DMS114 treated with DMSO at 0.1 percent for 48 hours (cell line): ENCODE measurements at regions not wholly inside any gene's neighbourhood (a gene's known extent, or its start where the extent isn't known, plus 50 kb on each side); places are given as distances from the start of the nearest gene placed in this dataset.
"Not testable (repeated sequence)": the region's sequence is repeated elsewhere in the genome, so short reads cannot be mapped to it uniquely, and the experiment has no call there.

Source experiments
- DNase-seq: peaks from one replicate; lab custom pipeline; 2025; ENCODE audit not compliant: unreplicated experiment; lab: John Stamatoyannopoulos, UW

DNA sequence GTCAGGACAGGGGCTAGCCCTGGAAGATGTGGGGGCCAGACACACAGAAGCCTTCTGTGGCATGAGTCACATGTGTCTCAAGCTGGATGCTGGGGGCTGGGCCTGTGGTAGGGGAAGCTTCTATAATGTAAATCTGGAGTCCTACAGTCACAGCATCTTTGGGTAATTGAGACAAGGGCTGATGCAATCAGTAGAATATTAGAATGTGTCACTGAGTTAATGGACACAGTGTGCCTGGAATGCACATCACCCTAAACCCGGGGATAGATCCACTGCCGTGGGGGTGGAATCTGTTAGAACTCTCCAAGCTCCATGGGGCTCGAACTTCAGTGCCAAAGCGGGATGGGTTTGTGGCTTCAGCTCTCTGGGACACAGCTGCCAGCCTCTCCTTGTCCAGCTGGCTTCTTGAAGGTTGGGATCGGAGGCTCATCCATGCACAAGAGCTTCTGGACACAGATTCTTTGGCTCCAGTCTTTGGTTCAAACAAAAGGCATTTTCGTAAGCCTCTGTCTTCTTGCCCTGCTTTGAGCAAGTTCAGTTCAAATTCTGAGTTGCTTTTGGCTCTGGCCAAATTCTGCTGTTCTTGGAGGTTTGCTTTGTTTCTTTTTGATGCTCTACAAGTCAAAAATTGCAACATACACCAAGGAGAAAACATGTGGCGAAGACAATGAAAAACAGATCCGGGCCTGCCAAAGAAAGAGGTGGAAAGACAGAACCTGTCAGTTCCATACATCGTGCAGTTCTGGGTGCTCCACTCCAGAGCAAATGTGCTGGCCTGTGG is 194.8 kb upstream of the ZNF32 start:
- DNase-seq = no peak

DNA sequence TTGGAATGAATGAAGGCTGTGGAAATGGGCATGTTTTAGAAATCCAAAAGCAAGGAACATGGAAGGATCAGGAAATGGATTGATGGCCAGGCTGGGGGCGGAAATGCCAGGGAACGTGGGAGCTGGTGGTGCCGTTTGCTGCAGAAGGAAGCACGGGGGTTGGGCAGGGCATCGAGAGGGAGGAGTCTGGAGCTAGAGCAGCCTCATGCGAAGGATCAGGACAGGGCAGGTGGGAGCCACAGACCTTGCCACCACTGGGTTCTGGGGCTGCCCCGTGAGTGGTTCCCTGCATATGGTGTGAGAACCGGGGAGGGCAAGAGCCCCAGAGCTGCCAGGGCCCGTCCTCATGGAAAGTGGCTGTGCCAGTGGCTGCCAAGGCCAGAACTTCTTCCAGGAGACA is 193.8 kb upstream of the ZNF32 start:
- no peak for DNase-seq

DNA sequence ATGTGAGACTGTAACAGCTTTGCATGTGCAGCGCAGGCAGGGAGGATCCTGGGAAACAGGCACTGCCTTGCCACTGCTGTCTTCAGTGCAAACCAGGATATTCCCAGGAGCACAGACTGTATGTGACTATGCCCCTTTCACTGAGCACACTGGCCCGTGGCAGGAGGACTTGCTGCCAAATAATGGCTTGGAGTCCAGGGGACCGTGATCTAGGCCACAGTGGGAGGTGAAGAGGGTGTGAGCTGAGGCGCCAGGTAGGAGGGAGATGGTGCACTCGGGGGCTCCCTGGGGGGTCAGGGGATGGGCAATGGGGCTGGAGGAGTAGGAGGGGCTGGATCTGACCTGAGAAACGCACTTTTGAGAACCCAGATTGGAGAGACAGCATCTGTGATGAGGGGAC is 193.4 kb upstream of the ZNF32 start:
- DNase-seq = no peak

DNA sequence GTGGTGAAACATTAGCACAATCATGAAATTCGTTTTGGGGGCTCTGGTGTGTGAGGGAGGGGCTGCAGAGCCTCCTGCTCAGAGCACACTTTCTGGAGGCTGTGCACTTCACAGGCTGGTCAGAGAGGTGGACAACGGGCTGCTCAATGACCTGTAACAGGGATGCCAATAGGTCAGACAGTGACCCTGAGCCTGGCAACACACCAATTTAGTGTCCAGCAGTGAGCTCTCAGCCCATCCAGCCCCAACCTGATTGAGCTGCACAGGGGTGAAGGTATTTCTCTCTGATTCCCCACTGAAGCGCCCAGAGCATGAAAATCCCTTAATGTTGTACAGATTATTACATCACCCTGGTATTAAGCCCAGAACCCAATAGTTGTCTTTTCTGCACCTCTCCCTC is 191.3 kb upstream of the ZNF32 start:
- DNase-seq = no peak

DNA sequence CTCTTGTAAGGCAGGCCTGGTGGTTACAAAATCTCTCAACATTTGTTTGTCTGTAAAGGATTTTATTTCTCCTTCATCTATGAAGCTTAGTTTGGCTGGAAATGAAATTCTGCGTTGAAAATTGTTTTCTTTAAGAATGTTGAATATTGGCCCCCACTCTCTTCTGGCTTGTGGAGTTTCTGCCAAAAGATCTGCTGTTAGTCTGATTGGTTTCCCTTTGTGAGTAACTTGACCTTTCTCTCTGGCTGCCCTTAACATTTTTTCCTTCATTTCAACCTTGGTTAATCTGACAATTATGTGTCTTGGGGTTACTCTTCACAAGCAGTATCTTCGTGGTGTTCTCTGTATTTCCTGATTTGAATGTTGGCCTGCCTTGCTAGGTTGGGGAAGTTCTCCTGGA is 186.1 kb upstream of the ZNF32 start:
- not testable (repeated sequence) for DNase-seq

DNA sequence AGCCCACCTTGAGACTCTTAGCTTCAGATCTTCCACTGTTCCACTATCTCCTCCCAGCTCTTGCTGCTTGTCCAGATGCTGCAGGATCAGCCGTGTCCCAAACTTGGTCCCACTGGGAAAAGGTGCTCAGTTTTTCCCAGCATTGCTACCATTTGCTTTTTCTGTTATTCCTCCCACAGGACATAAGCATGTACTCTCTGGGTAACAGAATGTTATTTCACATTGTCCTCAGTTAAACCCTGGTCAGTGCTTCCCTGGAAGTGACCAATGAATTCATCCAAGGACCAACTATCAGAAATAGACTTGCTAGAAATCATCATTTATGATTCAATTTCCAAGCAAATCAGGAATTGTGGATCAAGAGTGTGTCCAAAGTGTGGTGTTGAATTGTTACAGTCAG is 179.2 kb upstream of the ZNF32 start:
- DNase-seq = no peak

DNA sequence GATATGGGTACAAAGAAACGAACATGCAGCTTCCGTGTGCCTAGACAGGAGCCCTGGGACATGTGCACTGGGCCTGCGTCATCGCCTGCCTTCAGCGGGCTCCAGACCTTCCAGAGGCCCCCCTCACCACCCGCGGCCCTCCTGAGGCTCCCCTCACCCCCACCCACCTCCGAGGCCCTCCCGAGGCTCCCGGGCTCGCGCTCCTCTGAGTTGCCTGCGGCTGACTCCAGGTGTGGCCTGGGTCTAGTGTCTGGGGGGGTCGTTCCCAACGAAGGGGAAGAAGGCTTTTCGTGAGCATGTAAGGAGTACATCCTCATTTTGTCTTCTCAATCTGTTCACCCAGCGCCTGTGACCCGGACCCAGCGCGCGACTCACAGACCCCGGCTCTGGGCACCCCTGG is 177.3 kb upstream of the ZNF32 start:
- no peak for DNase-seq

DNA sequence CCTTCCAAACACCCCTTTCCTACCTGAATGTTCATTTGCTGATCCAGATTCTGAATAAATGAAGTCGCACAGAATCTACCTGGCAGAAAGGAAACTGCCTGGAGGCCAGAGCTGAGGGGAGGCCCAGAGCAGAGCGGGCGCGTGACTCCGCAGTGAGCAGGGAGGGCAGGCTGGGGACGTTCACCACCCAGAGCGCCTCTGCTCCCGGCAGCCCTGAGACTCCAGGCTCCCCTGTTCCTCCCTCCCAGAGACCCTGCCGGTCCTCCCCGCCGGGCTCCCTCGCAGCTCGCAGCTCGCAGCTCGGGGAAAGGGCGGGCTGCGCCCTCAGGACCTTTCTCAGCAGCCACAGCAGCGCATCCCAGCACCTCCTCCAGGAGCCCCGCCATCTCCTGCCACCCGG is 176.7 kb upstream of the ZNF32 start:
- DNase-seq = no peak

DNA sequence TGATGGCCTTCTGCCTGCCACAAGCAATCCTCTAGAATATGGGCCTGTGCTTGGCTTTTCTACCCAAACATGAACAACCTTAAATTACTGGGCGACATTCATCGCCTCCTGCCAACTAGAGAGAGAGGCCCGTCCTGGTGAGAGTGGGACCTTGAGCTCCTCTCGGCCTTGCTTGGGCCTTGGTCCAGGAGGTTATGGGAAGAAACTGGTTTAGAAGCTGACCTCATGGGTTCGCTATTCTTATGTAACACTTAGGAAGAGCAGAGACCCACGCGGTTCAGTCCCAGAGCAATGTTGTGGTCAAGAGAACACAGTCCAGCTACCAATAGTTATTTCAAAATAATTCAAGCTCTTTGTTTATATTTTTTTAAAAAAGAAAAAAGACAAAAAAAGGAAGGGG is 176.3 kb upstream of the ZNF32 start:
- no peak for DNase-seq

DNA sequence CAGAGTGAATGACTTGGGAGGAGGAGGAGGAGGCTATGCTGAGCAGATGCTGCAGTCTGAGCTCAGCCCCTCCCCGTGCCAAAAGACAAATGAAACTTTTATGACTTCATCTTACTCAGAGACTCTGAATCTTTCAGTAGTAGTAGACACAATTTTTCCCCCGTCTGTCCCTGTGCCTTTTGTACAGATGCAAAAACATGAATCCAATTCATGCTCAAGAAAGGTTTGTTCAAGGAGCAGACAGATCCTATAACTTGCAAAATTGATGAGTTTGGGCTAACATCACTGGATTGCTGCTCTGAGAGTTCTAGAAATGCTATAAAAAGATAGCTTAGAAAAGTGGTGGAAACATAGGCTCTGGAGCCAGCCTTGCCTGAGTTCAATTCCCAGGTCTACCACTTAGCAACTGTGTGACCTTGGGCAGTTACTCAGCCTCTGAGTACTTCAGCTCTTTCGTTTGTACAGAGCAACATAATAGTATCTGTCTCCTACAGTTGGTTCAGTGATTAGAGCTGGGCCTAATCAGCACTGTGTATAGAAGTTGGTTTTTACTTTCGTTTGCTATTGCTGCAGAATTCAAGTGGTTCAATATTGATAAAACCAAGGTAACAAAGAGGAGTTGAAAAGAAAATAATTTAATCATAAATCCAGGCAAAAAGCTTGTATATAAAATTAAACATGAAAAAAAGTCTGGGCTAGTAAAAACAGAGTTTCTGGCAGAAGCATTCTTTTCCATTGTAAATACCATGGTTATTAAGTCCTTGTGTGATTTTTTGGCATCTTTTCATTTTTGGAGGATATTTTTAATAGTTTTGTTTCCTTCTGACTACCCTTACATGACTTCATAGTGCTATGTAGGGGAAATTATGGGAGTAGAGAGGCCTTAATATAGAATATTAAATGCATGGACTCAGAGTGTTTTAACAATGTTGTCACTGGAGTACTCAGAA is 174.2 kb upstream of the ZNF32 start:
- DNase-seq = no peak

DNA sequence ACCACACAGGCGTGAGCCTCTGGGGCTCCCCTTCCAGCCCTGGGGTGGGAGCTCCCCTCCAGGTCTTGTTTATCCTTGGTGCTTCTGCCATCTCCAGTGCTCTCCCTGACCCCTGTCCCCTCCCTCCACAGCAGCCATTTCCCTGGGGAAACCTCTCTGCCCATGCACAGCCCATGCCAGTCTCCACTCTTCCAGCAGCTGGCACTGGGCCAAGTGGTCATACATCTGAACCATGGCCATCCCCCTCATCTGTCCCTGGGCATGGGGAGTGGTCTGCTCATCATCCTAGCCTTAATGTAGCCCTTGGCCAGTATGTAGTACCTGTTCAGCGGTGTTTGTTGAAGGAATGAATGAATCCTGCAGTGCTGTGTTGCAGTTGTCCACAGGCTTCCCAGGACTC is 172.4 kb upstream of the ZNF32 start:
- DNase-seq = no peak

DNA sequence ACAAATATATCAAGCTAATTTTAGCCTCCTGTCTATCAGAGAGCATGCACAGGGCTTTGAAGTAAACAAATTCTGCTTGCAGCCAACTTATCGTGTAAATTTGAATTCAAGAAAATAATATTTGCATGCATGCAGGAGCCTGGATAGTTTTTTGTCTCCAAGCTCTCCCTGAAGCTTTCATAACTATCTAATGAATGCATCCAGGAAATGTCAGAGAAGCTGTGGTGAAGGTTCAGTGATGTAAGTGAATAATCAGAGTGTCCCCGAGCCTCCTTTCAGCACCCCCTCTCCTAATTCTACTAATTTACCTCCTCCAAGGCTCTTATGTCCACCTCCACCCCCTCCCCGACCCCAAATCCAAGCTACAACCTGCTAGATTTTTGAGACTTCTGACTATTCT is 172.0 kb upstream of the ZNF32 start:
- no peak for DNase-seq

DNA sequence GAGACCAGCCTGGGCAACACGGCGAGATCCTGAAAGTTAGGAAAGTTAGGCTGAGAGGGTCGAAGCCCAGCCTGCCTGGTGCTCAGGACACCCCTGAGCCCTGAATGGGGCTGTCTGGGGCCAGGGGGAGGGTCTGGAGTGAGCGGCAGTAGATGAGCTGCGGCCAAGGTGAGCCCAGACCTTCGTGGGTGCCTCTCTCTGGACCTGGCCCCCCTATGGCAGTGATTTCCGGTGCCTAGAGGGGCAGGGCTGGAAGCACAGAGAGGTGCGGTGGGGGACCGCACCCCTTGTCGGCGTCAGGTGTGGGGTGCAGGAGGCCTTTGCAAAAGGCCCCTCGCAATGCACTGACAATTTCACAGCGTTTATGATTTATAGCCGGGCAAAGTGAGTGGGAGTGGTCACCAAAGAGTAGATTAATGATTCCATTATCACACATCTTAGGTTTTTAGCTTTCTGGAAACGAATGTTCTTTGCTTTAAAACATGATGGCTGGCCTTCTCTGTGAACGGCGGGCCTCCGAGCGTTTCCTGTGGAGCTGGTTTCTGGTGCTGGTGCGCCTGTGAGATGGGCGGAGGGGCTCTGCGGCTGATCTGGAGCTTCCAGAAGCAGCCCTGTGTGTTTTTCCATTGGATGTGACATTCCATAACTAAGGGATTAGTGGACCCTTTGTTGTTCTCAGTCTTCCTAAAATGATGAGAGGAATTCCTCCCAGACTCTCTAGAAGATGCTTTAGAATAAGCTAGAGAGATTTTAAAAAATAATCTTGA is 171.0 kb upstream of the ZNF32 start:
- DNase-seq = no peak

DNA sequence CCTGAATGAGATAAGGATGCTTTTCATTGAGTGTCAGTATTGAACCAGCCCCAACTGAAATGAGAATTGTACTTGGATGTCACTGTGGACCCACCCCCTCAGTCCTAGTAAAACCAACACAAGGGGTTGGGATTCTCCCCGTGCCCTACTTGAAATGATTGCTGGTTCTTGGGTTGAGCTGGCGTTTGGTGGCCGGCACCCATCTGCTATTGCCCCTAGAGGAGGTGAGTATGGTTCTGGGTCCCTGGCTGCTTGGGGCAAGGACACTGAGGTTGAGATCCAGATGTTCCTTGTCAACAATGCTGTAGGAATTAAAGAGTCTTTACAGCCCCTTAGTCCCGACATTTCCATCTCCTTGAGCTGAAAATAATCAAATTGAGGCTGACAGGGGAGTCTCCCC is 170.0 kb upstream of the ZNF32 start:
- no peak for DNase-seq

DNA sequence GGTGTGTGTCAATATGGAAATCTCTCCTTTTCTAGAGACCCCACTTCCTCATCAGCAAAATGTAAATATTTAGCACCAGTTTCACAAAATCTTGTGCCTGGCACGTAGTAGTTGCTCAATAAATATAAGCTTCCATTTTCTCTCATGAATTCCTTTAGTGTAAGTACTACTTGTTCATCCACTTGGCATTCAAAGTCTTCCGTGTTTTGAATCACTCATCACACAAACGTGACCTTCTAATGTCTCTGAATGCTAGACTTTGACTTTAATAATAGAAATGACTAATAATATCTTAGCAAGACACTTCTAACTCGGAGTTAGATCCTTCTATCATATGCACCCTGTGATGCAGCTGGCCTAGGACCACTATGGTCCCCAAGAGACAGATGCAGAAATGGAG is 168.7 kb upstream of the ZNF32 start:
- DNase-seq = no peak

DNA sequence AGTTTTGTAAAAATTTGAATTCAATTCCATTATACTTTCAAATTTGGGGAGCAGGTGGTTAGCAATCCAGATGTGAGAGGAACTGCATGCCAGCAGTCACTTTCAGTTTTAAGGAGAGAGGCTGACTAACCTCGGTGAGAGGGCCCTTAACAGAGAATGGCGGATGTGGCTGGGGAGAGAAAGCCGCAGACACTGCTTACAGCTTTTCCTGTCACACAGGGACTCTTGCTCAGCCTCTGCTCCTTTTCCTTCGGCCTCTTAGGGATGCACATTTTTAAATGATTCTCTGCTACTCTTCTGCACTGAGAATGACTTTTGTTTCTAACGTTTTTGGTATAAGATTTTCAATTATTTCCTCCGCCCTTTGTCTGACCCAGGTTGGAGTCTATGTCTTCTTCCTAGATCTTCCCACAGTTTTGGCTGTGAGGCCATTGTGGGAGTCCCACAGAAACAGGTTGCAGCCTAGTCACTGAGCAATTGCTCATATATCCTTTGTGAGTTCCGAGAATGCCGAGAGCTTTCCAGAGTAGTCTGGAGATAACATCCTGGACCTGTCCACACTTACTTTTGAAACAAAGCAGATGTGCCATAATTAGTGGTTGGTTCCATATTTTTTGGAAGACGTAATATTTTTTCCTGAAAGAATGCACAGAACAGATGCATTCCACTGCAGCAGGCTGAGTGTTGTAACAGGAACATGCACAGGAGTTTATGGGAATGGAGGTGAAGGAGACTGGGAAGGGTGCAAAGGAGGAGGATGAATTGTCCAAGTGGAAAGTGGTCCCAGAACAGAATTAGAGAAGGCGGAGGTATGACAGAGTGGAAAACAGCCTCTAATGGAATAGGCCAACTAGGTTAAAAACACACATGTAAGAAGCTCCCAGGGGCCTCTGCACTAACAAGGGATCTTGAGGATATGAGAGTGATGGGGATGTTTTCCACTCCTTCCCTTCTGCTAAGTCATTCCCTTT is 168.0 kb upstream of the ZNF32 start:
- DNase-seq = no peak

DNA sequence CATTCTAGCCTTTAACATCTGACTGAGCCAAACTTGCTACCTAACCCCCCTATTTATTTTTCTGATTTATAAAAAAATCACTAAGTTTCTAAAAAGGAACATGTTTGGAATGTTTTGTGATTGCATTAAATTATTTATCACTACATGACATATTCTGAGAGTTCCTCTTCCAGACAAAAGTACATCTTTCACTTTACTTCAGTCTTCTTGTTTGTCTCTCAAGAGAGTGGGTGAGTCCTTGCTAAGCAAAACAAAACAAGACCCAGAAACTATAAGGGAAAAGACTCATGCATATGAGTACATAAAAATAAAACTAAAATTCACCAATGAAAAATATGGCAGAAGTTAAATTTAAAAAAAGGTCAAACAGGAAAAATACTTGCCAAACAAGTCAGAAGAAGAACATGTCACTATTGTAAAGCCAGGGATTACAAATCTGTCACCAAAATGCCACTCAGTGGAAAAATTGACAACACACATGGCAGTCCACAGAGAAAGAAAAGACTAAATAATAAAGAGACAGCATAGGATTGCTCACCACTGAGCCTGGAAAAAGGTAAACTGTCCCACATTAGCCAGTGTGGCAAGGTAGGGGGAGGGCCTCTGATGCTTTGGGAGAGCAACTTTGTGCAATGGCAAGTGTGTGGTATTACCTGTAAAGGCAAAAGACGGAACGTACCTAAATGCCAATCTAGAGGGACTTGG is 166.7 kb upstream of the ZNF32 start:
- DNase-seq = no peak

DNA sequence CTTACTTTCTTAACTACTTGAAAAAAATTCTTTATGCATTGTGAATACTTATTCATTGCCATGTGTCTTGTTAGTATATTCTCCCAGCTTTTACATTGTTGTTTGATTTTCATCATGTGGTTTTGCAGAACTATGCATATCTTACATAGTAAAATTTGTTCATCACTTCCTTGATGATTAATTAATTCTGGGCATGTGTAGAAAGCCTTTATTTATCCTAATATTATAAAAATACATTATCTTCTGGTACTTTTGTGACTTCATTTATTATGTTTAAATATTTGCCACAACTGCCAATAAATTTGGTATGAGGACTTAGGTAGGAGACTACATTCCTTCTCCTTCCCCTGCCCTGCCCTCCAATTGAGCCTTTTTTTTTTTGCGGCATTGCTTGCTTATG is 166.0 kb upstream of the ZNF32 start:
- DNase-seq = no peak

DNA sequence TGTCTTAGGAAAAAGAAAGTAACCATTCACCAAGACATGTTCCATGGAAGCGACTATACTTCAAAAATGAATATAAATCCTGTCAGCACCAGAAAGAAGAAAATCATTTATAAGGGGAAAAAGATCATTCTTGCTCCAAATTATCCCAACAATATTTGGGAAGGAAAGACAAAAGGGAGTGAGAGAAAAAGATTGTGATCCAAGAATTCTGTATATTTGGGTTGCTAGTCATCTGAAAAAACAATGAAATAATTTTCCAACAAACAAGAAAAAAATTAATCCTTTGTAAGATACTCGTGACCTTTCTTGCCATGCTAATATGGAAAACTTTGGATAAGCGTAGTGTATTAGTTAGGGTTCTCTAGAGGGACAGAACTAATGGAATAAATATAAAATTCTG is 163.2 kb upstream of the ZNF32 start:
- no peak for DNase-seq
